Activated B cell treated with CpG ODN at 0.5 μM for 24 hours (primary cell): ENCODE measurements at regions not wholly inside any gene's neighbourhood (a gene's known extent, or its start where the extent isn't known, plus 50 kb on each side); places are given as distances from the start of the nearest gene placed in this dataset.

Experiments used
- ATAC-seq: fragments of 200-7000 bp; cut with Tn5 transposase; one replicate; pipeline ENCODE4 v1.10.0; 2021; ENCODE audit warnings: low read depth, mild to moderate bottlenecking, moderate library complexity
- CTCF ChIA-PET: fragments of 350-600 bp; sonication (Branson Sonifier 250); formaldehyde crosslinking; loops from one replicate; lab custom pipeline; 2021; ENCODE audit warnings: antibody characterized with exemption; lab: Charles Lee
- POLR2A ChIA-PET: fragments of 350-600 bp; sonication (Branson Sonifier 250); formaldehyde crosslinking; loops from one replicate; lab custom pipeline; 2021; ENCODE audit warnings: antibody characterized with exemption; lab: Charles Lee
- DNase-seq: peaks from one replicate; pipeline ENCODE4 v3.0.0; 2022
- H3K27ac Mint-ChIP-seq: one replicate; pipeline ENCODE4 v1.8.0; 2020; ENCODE audit warnings: mixed read lengths
- H3K27me3 Mint-ChIP-seq: one replicate; pipeline ENCODE4 v1.8.0; 2021; ENCODE audit warnings: mixed read lengths
- H3K36me3 Mint-ChIP-seq: one replicate; pipeline ENCODE4 v1.8.0; 2021; ENCODE audit warnings: low read depth, mixed read lengths
- H3K4me1 Mint-ChIP-seq: one replicate; pipeline ENCODE4 v1.8.0; 2021; ENCODE audit warnings: mixed read lengths
- H3K4me3 Mint-ChIP-seq: one replicate; pipeline ENCODE4 v1.8.0; 2020; ENCODE audit warnings: mild to moderate bottlenecking, mixed read lengths
- H3K9me3 Mint-ChIP-seq: one replicate; pipeline ENCODE4 v1.8.0; 2020; ENCODE audit warnings: mixed read lengths
- intact Hi-C: fragments of 100-400 bp; cut with micrococcal nuclease; formaldehyde crosslinking; loops from one replicate; pipeline ENCODE4 v1.15.1; 2024
- TF ChIP-seq, protein P1 (sequence below): fragments of 200-600 bp; IDR thresholded peaks from one replicate; pipeline ENCODE4 v1.8.0; 2022; ENCODE audit warnings: antibody characterized with exemption, mild to moderate bottlenecking

DNA sequence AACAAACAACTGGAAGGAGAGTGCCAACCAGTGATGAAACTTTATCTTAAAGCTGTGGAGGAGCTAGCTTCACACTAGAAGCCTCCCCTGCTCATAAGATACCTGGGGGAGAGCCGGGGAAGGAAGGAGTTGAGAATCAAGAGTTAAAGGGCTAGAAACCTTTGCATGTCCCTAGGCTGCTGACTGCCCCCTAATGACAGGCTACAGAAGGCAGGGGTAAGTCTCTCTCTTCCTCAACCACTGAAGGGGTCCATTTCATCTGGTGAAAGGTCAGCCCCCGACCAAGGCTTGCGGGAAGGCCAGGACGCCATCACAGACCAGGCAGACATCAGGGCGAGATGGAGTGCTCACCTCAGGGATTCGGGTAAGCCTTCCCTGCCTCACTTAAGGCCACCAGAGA, 65.6 kb upstream of the GRHL3 start:
- Mint-ChIP-seq H3K4me1 (peaks cover 12% of the 10 kb centered on the region), H3K27ac (no peak overlapping the region), H3K36me3 (no peaks in the 10 kb centered on the region), H3K9me3 (no peaks in the 10 kb centered on the region), H3K4me3 (no peak overlapping the region), H3K27me3 (peaks cover 2% of the 10 kb centered on the region)
- POLR2A ChIA-PET: no interaction called here
- intact Hi-C loops: no loop called here
- TF ChIP-seq, protein P1, sequence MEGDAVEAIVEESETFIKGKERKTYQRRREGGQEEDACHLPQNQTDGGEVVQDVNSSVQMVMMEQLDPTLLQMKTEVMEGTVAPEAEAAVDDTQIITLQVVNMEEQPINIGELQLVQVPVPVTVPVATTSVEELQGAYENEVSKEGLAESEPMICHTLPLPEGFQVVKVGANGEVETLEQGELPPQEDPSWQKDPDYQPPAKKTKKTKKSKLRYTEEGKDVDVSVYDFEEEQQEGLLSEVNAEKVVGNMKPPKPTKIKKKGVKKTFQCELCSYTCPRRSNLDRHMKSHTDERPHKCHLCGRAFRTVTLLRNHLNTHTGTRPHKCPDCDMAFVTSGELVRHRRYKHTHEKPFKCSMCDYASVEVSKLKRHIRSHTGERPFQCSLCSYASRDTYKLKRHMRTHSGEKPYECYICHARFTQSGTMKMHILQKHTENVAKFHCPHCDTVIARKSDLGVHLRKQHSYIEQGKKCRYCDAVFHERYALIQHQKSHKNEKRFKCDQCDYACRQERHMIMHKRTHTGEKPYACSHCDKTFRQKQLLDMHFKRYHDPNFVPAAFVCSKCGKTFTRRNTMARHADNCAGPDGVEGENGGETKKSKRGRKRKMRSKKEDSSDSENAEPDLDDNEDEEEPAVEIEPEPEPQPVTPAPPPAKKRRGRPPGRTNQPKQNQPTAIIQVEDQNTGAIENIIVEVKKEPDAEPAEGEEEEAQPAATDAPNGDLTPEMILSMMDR: no peak
- CTCF ChIA-PET: interaction anchor here (1.3 kb wide), 1 partner anchor 137 kb away, joined by 3 read pairs; no protein-coding TSS in a partner anchor
- no peak for ATAC-seq
- DNase-seq: no peak

DNA sequence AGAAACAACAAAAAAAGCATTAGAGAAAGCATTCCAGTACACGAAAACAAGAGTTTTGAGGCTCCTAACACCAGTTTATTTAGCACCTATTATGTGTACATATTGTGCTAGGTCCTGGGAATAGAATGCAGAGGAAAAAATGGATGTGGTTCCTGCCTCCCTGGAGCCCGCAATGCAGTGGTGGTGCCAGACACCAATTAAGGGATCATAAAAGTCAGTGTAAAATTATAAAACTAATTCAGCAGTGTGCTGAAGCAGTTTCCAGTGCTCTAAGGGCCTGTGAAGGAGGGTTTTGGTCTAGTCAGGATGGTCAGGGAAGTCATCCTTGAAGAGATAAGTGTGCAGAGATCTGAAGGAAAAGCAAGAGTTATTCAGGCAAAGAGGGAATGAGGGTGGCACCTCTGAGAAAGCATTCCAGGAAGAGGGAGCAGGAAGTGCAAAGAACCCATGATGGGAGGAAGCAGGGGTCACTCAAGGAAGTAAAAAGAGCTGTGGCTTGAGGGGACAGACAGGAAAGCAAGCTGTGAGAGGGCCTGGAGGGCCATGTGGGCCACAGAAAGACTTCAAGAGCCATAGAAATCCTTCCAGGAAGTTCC, 65.2 kb upstream of the IFNLR1 start:
- ATAC-seq (no peak), DNase-seq (no peak)
- H3K36me3 Mint-ChIP-seq: no peaks in the 10 kb centered on the region
- ChIA-PET POLR2A (no interaction called here), CTCF (no interaction called here)
- no peak overlapping the region for H3K4me3 Mint-ChIP-seq
- TF ChIP-seq, protein P1: no peak
- H3K4me1 Mint-ChIP-seq: peaks cover 14% of the 10 kb centered on the region
- H3K27me3 Mint-ChIP-seq: peaks cover 2% of the 10 kb centered on the region
- intact Hi-C loops: no loop called here
- no peaks in the 10 kb centered on the region for H3K9me3 Mint-ChIP-seq
- no peak overlapping the region for H3K27ac Mint-ChIP-seq

DNA sequence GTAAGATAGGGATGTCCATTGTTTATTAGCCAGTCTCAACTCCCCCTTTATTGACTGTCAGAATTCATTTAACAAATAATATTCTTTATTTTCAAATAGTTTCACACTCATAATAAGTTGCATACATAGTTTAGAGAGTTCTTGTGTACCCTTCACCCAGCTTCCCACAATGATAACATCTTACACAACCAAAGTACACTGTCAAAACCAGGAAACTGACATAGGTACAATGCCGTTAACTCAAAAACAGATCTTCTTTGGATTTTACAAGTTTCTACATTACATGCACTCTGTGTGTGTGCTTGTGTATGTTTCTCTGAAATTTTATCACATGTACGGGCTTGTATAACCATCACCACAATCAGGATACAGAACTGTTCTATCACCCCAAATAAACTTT, 64.4 kb upstream of the IFNLR1 start:
- POLR2A ChIA-PET: interaction anchor here (0.5 kb wide), 1 partner anchor 1211 kb away, joined by 5 read pairs; no protein-coding TSS in a partner anchor
- CTCF ChIA-PET: no interaction called here

DNA sequence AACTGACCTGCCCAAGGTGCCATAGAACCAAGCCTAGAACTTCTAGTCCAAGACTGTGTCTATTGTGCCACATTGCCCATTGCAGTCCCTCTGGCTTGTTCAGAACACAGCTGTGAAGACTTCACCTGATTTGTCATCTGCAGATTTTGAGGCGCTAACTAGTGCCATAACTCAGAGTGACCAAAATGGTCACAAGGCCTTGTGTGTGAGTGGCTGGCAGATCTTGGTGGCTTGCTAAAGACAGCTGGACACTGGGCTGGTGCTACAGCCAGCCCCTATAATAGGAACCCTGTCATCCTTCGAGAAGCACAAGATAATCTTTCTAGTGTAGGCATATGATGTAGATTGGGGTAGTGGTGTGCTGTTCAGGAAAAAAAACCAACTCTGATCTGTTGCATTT, 63.7 kb upstream of the IFNLR1 start:
- ATAC-seq (no peak), DNase-seq (no peak)
- H3K36me3 Mint-ChIP-seq: no peaks in the 10 kb centered on the region
- H3K9me3 Mint-ChIP-seq: no peaks in the 10 kb centered on the region
- no peak overlapping the region for H3K4me3 Mint-ChIP-seq
- intact Hi-C loops: no loop called here
- H3K4me1 Mint-ChIP-seq: peaks cover 14% of the 10 kb centered on the region
- ChIA-PET CTCF (no interaction called here), POLR2A (no interaction called here)
- TF ChIP-seq, protein P1: no peak
- H3K27me3 Mint-ChIP-seq: no peaks in the 10 kb centered on the region
- no peak overlapping the region for H3K27ac Mint-ChIP-seq

More for the DNA sequence above, 64.4 kb upstream of the IFNLR1 start:
- Mint-ChIP-seq H3K4me1 (peaks cover 14% of the 10 kb centered on the region), H3K4me3 (no peak overlapping the region), H3K9me3 (no peaks in the 10 kb centered on the region), H3K27ac (no peak overlapping the region), H3K27me3 (no peaks in the 10 kb centered on the region), H3K36me3 (no peaks in the 10 kb centered on the region)
- ATAC-seq (no peak), DNase-seq (no peak)
- intact Hi-C loops: no loop called here
- TF ChIP-seq, protein P1: no peak

DNA sequence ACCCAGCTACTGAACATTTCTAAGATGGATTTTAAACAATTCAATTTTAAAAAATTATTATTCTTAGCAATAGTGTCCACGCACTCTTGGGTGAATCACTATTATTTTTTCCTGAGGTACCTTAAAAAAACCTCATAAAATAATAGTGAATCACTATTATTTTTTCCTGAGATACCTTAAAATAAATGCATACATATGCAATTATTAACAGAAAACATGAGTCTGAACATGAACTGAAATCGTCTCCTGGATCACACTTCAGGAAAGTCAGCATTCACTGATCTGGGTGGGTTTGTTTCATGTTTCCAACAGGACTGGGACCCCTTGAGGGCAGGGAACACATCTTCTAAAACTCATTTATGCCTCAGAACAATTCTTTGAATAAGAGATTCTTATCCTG, 63.1 kb upstream of the IFNLR1 start:
- Mint-ChIP-seq H3K27ac (no peak overlapping the region), H3K4me3 (no peak overlapping the region), H3K4me1 (peaks cover 14% of the 10 kb centered on the region), H3K27me3 (no peaks in the 10 kb centered on the region), H3K36me3 (no peaks in the 10 kb centered on the region), H3K9me3 (no peaks in the 10 kb centered on the region)
- intact Hi-C loops: no loop called here
- DNase-seq: no peak
- TF ChIP-seq, protein P1: no peak
- ChIA-PET CTCF (no interaction called here), POLR2A (no interaction called here)
- ATAC-seq: no peak
